ENCODE measurements at regions not wholly inside any gene's neighbourhood (a gene's known extent, or its start where the extent isn't known, plus 50 kb on each side); places are given as distances from the start of the nearest gene placed in this dataset.
"Not testable (repeated sequence)": the region's sequence is repeated elsewhere in the genome, so short reads cannot be mapped to it uniquely, and the experiment has no call there.

DNA sequence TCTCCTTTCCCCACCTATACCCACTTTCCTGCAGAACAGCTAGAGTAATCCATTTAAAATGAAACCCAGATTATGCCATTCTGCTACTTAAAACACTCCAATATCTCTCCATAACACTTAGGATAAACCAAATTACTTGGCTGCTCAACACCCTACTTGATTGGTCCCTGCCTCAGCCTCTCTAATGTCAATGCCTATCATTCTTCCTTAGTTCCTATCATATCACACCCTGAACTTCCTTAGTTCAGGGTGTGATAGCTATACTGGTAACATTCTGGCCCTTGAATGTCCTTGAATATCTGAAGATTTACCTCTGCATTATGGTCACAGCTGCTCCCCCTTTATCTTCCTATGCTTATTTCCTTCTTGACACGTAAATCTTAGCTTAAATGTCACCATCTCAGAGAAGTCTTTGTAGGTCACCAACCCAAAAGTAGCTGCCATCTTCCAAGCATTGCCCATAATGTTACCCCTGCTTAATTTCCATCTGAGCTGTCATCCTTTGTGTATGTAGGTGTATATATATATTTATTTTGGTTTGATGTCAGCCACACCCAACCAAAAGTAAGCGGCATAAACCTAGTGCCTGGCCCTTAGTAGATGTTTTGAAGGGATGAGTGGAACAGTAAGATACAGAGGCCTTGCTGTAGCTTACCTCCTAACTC is 379.8 kb downstream of the PTPRC start:
- Histone ChIP-seq H3K9ac (ENCODE audit: low read length in 2 of 2) (no peak overlapping the region), H3K27ac (ENCODE audit: low read length) (no peak overlapping the region), H3K27me3 (ENCODE audit: control insufficient read depth in 1 of 2, insufficient read depth in 2 of 2, low read length in 2 of 2) (no peaks in the 10 kb centered on the region), H3K4me1 (ENCODE audit: control insufficient read depth, insufficient read depth, low read length) (no peaks in the 10 kb centered on the region), H3K9me3 (ENCODE audit: control insufficient read depth in 2 of 2, low read length in 2 of 2) (no peaks in the 10 kb centered on the region), H3K4me3 (ENCODE audit: low read length in 2 of 2) (no peak overlapping the region), H3K36me3 (ENCODE audit: control insufficient read depth in 2 of 2, insufficient read depth in 2 of 2, low read length in 2 of 2) (no peaks in the 10 kb centered on the region)

DNA sequence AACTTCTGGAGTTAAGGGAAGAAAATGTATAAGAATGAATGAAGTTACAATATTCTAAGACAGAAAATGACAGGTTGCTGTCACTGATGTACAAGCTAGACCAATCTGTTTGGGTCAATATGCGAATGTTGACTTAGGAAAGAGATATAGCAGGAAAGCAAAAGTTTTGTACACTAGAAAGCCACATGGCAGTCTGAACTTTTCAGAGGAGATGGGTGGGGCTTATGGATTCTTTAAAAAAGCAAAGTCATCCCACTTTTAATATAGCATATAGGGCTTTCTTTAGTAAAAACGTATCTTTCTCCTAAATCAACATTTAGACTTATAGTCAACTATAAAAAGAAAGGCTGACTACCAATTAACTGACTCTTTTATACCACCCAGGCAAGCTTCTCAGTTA is 381.2 kb downstream of the PTPRC start:
- no peaks in the 10 kb centered on the region for H3K4me1 ChIP-seq (ENCODE audit: control insufficient read depth, insufficient read depth, low read length)
- no peak overlapping the region for H3K9ac ChIP-seq (ENCODE audit: low read length in 2 of 2)
- H3K27me3 ChIP-seq (ENCODE audit: control insufficient read depth in 1 of 2, insufficient read depth in 2 of 2, low read length in 2 of 2): no peaks in the 10 kb centered on the region
- no peak overlapping the region for H3K27ac ChIP-seq (ENCODE audit: low read length)
- no peaks in the 10 kb centered on the region for H3K9me3 ChIP-seq (ENCODE audit: control insufficient read depth in 2 of 2, low read length in 2 of 2)
- no peaks in the 10 kb centered on the region for H3K36me3 ChIP-seq (ENCODE audit: control insufficient read depth in 2 of 2, insufficient read depth in 2 of 2, low read length in 2 of 2)
- no peak overlapping the region for H3K4me3 ChIP-seq (ENCODE audit: low read length in 2 of 2)

DNA sequence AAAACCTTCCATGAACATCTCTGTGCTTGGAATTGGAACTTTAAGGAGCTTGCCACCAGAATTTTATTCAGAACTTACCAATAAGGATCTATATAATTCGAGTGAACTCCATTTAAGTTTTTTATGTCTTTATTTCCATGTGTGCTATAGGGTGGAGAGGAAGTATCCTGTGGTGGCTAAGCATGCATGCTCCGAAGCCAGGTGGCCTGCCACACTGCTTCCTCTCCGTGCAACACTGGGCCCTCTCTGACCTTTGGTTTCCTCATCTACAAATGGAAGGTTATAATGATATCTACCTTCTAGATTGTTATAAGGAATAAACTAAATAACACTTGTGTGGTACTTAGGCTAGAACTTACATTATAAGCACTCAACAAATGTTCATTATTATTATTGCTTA is 382.1 kb downstream of the PTPRC start:
- Histone ChIP-seq H3K36me3 (ENCODE audit: control insufficient read depth in 2 of 2, insufficient read depth in 2 of 2, low read length in 2 of 2) (no peaks in the 10 kb centered on the region), H3K27me3 (ENCODE audit: control insufficient read depth in 1 of 2, insufficient read depth in 2 of 2, low read length in 2 of 2) (no peaks in the 10 kb centered on the region), H3K27ac (ENCODE audit: low read length) (no peak overlapping the region), H3K4me3 (ENCODE audit: low read length in 2 of 2) (no peak overlapping the region), H3K9ac (ENCODE audit: low read length in 2 of 2) (no peak overlapping the region), H3K4me1 (ENCODE audit: control insufficient read depth, insufficient read depth, low read length) (no peaks in the 10 kb centered on the region), H3K9me3 (ENCODE audit: control insufficient read depth in 2 of 2, low read length in 2 of 2) (no peaks in the 10 kb centered on the region)

DNA sequence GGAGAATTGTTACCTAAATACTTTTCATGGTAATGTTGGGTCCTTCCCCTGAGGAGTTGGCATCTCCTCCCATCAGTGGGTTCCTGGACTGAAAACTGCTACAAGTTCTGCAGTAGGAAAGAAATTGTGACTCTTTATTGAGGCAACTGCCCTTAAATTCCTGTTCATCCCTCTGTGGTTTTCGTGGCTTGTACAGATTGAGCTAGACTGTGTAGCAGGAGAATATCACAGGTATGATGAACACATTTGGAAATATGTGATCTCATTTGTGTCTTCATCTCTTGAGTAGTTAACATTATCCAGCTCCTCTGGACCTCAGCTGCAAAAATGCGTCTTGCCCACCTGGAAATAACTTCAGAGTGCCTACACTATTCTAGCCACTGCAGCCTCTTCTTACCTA is 390.6 kb downstream of the PTPRC start:
- no peak overlapping the region for H3K27ac ChIP-seq (ENCODE audit: low read length)
- no peaks in the 10 kb centered on the region for H3K36me3 ChIP-seq (ENCODE audit: control insufficient read depth in 2 of 2, insufficient read depth in 2 of 2, low read length in 2 of 2)
- no peaks in the 10 kb centered on the region for H3K27me3 ChIP-seq (ENCODE audit: control insufficient read depth in 1 of 2, insufficient read depth in 2 of 2, low read length in 2 of 2)
- H3K9me3 ChIP-seq (ENCODE audit: control insufficient read depth in 2 of 2, low read length in 2 of 2): no peaks in the 10 kb centered on the region
- H3K9ac ChIP-seq (ENCODE audit: low read length in 2 of 2): no peak overlapping the region
- H3K4me1 ChIP-seq (ENCODE audit: control insufficient read depth, insufficient read depth, low read length): no peaks in the 10 kb centered on the region
- H3K4me3 ChIP-seq (ENCODE audit: low read length in 2 of 2): no peak overlapping the region

DNA sequence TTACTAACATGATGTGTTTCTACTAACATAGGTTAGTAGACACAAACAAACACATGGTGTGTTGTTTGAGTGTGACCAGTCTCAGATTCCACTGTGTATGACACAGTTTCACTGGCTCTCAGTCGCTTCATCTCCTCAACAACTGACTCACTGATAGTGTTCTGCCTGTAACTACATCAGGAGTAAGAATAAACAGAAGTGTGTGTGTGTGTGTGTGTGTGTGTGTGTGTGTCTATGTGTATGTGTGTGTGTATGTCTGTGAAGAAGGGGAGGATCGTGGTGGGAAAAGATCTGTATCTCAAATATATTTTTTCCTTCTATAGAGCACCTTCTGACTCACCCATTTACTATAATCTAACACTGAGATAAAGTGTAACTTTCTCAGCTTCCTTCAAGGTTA is 391.0 kb downstream of the PTPRC start:
- Histone ChIP-seq H3K9ac (ENCODE audit: low read length in 2 of 2) (no peak overlapping the region), H3K4me1 (ENCODE audit: control insufficient read depth, insufficient read depth, low read length) (no peaks in the 10 kb centered on the region), H3K36me3 (ENCODE audit: control insufficient read depth in 2 of 2, insufficient read depth in 2 of 2, low read length in 2 of 2) (no peaks in the 10 kb centered on the region), H3K27me3 (ENCODE audit: control insufficient read depth in 1 of 2, insufficient read depth in 2 of 2, low read length in 2 of 2) (no peaks in the 10 kb centered on the region), H3K27ac (ENCODE audit: low read length) (no peak overlapping the region), H3K9me3 (ENCODE audit: control insufficient read depth in 2 of 2, low read length in 2 of 2) (no peaks in the 10 kb centered on the region), H3K4me3 (ENCODE audit: low read length in 2 of 2) (no peak overlapping the region)

DNA sequence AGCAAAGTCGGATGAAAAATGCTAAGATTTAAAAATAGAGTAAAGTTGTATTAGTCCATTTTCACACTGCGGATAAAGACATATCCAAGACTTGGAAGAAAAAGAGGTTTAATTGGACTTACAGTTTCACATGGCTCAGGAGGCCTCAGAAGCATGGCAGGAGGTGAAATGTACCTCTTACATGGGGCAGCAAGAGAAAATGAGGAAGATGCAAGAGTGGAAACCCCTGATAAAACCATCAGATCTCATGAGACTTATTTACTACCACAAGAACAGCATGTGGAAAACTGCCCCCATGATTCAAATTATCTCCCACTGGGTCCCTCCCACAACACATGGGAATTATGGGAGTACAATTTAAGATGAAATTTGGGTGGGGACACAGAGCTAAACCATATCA is 391.7 kb downstream of the PTPRC start:
- not testable (repeated sequence) for H3K27ac ChIP-seq (ENCODE audit: low read length); H3K36me3 ChIP-seq (ENCODE audit: control insufficient read depth in 2 of 2, insufficient read depth in 2 of 2, low read length in 2 of 2); H3K27me3 ChIP-seq (ENCODE audit: control insufficient read depth in 1 of 2, insufficient read depth in 2 of 2, low read length in 2 of 2); H3K4me1 ChIP-seq (ENCODE audit: control insufficient read depth, insufficient read depth, low read length); H3K4me3 ChIP-seq (ENCODE audit: low read length in 2 of 2); H3K9me3 ChIP-seq (ENCODE audit: control insufficient read depth in 2 of 2, low read length in 2 of 2); H3K9ac ChIP-seq (ENCODE audit: low read length in 2 of 2)

DNA sequence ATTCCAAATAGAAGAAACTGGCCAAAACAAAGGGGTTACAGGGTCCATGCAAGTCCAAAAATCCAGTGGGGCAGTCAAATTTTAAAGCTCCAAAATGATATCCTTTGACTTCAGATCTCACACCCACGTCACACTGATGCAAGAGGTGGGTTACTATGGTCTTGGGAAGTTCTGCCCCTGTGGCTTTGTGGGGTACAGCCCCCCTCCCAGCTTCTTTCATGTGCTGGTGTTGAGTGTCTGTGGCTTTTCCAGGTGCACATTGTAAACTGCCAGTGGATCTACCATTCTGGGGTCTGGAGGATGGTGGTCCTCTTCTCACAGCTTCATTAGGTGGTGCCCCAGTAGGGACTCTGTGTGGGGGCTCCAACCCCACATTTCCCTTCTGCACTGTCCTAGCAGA is 392.3 kb downstream of the PTPRC start:
- H3K27ac ChIP-seq (ENCODE audit: low read length); H3K36me3 ChIP-seq (ENCODE audit: control insufficient read depth in 2 of 2, insufficient read depth in 2 of 2, low read length in 2 of 2); H3K27me3 ChIP-seq (ENCODE audit: control insufficient read depth in 1 of 2, insufficient read depth in 2 of 2, low read length in 2 of 2); H3K9me3 ChIP-seq (ENCODE audit: control insufficient read depth in 2 of 2, low read length in 2 of 2); H3K4me1 ChIP-seq (ENCODE audit: control insufficient read depth, insufficient read depth, low read length); H3K9ac ChIP-seq (ENCODE audit: low read length in 2 of 2); H3K4me3 ChIP-seq (ENCODE audit: low read length in 2 of 2): not testable (repeated sequence)

DNA sequence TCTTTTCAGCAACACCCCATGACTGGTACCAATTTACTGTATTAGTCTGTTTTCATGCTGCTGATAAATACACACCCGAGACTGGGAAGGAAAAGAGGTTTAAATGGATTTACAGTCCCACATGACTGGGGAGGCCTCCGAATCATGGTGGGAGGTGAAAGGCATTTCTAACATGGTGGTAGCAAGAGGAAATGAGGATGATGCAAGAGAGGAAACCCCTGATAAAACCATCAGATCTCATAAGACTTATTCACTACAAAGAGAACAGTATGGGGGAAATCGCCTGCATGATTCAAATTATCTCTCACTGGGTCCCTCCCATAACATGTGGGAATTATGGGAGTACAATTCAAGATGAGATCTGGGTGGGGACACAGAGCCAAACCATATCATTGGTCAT is 393.6 kb downstream of the PTPRC start:
- H3K36me3 ChIP-seq (ENCODE audit: control insufficient read depth in 2 of 2, insufficient read depth in 2 of 2, low read length in 2 of 2); H3K9me3 ChIP-seq (ENCODE audit: control insufficient read depth in 2 of 2, low read length in 2 of 2); H3K9ac ChIP-seq (ENCODE audit: low read length in 2 of 2); H3K4me3 ChIP-seq (ENCODE audit: low read length in 2 of 2); H3K27me3 ChIP-seq (ENCODE audit: control insufficient read depth in 1 of 2, insufficient read depth in 2 of 2, low read length in 2 of 2); H3K27ac ChIP-seq (ENCODE audit: low read length); H3K4me1 ChIP-seq (ENCODE audit: control insufficient read depth, insufficient read depth, low read length): not testable (repeated sequence)

DNA sequence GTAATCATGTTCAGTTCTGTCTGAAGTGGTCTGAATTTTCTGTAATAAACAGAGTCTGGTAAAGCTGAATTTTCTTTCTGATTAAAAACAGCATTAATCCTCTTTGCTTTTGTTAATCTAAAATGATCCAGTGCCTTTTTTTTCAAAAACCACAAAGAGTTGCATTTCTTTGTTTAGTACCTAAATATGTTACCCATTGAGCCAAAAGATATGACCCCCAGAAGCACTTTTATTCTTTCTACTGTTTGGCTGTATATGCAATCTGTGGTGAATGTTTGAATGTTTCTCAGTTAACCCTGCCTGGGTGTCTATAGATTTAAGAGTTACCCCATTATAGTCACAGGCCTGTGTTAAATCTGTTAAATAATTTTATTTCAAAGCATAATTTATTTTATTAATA is 394.8 kb downstream of the PTPRC start:
- Histone ChIP-seq H3K27me3 (ENCODE audit: control insufficient read depth in 1 of 2, insufficient read depth in 2 of 2, low read length in 2 of 2) (no peaks in the 10 kb centered on the region), H3K36me3 (ENCODE audit: control insufficient read depth in 2 of 2, insufficient read depth in 2 of 2, low read length in 2 of 2) (no peaks in the 10 kb centered on the region), H3K9ac (ENCODE audit: low read length in 2 of 2) (no peak overlapping the region)

DNA sequence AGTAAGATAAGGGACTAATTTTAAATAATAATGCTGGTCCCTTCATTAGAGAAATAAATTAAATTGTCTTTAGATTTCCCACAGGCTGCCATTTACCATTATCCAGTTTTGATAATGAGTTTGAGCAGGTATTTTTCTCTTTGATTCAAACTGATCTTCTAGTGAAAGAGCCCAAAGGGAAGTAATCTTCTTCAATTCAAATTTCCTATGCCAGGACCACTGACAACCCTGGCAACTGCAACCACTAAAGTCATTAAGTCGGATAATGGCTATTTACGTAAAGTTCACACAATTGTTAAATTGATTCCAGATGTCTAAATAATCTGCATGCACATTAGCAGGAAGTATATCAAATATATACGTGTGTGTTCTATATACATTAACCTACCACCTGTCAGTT is 399.3 kb downstream of the PTPRC start:
- Histone ChIP-seq H3K4me1 (ENCODE audit: control insufficient read depth, insufficient read depth, low read length) (no peaks in the 10 kb centered on the region), H3K4me3 (ENCODE audit: low read length in 2 of 2) (no peak overlapping the region), H3K9me3 (ENCODE audit: control insufficient read depth in 2 of 2, low read length in 2 of 2) (no peaks in the 10 kb centered on the region), H3K27ac (ENCODE audit: low read length) (no peak overlapping the region), H3K27me3 (ENCODE audit: control insufficient read depth in 1 of 2, insufficient read depth in 2 of 2, low read length in 2 of 2) (no peaks in the 10 kb centered on the region), H3K36me3 (ENCODE audit: control insufficient read depth in 2 of 2, insufficient read depth in 2 of 2, low read length in 2 of 2) (no peaks in the 10 kb centered on the region), H3K9ac (ENCODE audit: low read length in 2 of 2) (no peak overlapping the region)

More for the DNA sequence above, 394.8 kb downstream of the PTPRC start:
- Histone ChIP-seq H3K4me3 (ENCODE audit: low read length in 2 of 2) (no peak overlapping the region), H3K4me1 (ENCODE audit: control insufficient read depth, insufficient read depth, low read length) (no peaks in the 10 kb centered on the region), H3K9me3 (ENCODE audit: control insufficient read depth in 2 of 2, low read length in 2 of 2) (no peaks in the 10 kb centered on the region), H3K27ac (ENCODE audit: low read length) (no peak overlapping the region)

DNA sequence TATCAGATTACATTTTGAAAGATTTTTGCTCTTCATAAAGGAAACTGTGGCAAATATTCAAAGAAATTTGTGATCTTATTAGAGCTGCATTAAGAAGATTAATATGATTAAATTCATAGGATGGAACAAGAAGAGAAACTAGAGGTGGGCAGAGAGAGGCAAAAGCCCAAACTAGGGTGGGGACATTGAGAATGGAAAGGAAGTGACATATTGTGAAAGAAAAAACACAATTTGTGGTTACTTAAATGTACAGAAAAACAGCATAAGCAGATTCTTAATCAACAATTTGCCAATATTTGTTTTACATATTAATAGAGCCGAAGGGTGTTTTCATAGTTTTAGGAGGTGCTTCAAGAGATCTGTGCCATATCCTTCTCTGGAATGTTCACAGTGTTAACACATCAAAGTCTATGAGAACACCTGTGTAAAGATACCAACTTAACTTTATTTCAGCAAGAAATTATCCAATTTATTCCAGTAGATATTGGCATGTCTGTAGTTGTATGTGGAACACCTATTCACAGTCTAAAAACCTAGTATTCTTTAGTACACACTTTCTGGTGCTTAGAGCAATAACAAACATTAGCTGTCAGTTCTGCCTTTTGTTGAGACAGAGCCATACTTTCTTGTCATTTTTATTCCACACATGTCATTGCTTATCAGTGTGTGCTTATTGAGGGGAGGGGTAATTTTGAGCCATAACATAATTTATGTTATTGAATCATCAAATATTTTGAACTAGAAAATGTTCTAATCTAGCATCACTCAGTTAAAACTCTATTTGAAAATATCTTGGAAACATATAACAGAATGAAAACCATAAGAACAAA is 401.5 kb downstream of the PTPRC start:
- no peak overlapping the region for H3K9ac ChIP-seq (ENCODE audit: low read length in 2 of 2)
- no peaks in the 10 kb centered on the region for H3K9me3 ChIP-seq (ENCODE audit: control insufficient read depth in 2 of 2, low read length in 2 of 2)
- no peaks in the 10 kb centered on the region for H3K36me3 ChIP-seq (ENCODE audit: control insufficient read depth in 2 of 2, insufficient read depth in 2 of 2, low read length in 2 of 2)
- H3K4me1 ChIP-seq (ENCODE audit: control insufficient read depth, insufficient read depth, low read length): no peaks in the 10 kb centered on the region
- no peaks in the 10 kb centered on the region for H3K27me3 ChIP-seq (ENCODE audit: control insufficient read depth in 1 of 2, insufficient read depth in 2 of 2, low read length in 2 of 2)
- H3K4me3 ChIP-seq (ENCODE audit: low read length in 2 of 2): no peak overlapping the region
- H3K27ac ChIP-seq (ENCODE audit: low read length): no peak overlapping the region

All from stomach smooth muscle (tissue), 2 donors.